NCI-H510A treated with DMSO at 0.1 percent for 48 hours (cell line): ENCODE measurements at regions not wholly inside any gene's neighbourhood (a gene's known extent, or its start where the extent isn't known, plus 50 kb on each side); places are given as distances from the start of the nearest gene placed in this dataset.
A peak's percentile ranks its signal among the peaks of the same experiment; 100 is the strongest.

Experiments used
- DNase-seq: peaks from one replicate; lab custom pipeline; 2025; lab: John Stamatoyannopoulos, UW

DNA sequence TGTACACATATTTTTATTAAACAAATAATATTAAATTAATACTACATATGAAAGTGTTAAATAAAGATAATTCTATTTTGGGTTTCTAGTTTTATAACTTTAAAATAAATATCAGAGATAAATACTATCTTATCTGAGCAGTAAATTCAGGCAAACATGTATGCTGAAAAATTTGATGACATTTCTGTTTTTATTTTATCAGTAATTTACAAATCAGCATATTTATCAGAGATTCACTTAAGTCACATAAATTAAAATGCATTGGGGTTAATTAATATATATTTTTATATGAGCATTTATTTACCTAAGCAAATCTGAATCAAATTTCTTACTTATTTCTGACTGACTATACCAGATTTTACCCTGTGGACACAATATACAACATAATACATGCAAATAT lies 1499.8 kb downstream of the OTOL1 start:
- DNase-seq: no peak

GRCh38 chr3:162998205-162998604 lies 1501.6 kb downstream of the OTOL1 start:
- no peak for DNase-seq

- DNase-seq: no peak
Observed at GRCh38 chr3:163011596-163011995, 1515.0 kb downstream of the OTOL1 start.

- DNase-seq: no peak
Observed at GRCh38 chr3:163016251-163016650, 1519.6 kb downstream of the OTOL1 start.

DNA sequence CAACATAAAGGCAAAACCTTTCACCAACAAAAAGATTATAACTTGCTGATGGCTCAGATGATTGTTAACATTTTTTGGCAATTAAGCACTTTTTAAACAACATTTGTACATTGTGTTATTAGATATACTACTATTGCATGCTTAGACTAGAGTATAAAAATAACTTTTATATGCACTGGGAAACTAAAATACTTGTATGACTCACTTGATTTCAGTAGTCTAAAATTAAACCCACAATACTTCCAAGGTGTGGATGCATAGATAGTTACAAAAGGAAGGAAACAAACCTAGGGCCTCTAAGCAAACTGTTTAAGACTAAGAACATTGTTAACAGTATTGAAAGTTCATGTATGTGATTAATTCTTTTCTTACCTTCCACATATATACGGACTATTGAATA lies 1521.5 kb downstream of the OTOL1 start:
- DNase-seq: no peak

GRCh38 chr3:163018664-163019063 lies 1522.1 kb downstream of the OTOL1 start:
- no peak for DNase-seq

- no peak for DNase-seq
Observed at GRCh38 chr3:163019260-163019659, 1522.7 kb downstream of the OTOL1 start.

DNA sequence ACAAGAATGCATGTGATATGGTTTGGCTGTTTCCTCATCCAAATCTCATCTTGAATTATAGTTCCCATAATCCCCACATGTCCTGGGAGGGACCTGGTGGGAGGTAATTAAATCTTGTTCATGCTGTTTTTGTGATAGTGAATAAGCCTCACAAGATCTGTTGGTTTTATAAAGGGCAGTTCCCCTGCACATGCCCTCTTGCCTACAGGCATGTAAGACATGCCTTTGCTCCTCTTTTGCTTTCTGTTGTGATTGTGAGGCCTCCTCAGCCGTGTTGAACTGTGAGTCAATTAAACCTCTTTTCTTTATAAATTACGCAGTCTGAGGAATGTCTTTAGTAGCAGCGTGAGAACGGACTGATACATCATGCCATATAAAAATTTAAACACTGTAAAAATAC lies 1537.0 kb downstream of the OTOL1 start:
- no peak for DNase-seq

- no peak for DNase-seq
Observed at GRCh38 chr3:163039636-163040035, 1543.0 kb downstream of the OTOL1 start.

DNA sequence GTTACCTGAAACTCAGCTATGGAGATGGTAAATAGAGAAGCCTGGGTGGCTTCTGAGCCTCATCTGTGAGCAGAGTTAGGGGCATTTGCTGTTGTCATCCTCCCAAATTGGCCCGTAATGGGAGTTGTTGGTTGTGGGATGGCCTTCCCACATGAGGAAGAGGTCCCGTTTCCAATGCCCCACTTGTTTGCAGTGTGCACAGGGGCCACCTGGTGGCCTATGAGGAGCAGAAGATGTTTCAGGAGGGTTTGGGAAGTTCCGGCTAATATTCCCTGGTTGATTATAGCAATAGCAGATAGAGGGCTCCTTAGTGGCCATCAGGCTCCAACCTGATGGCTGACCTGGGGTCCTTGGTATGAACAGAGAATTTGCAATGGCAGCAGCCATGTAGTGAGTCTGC lies 1546.5 kb downstream of the OTOL1 start:
- DNase-seq: no peak

GRCh38 chr3:163045945-163046344 lies 1549.3 kb downstream of the OTOL1 start:
- DNase-seq: no peak

- no peak for DNase-seq
Observed at GRCh38 chr3:163048881-163049280, 1552.3 kb downstream of the OTOL1 start.

- peak; percentile 44 for DNase-seq
Observed at GRCh38 chr3:163056874-163057497, 1560.4 kb downstream of the OTOL1 start.

- no peak for DNase-seq
Observed at GRCh38 chr3:163058031-163058854, 1561.6 kb downstream of the OTOL1 start.

GRCh38 chr3:163071713-163072112 lies 1575.1 kb downstream of the OTOL1 start:
- DNase-seq: no peak
